Fibroblast of lung (primary cell): ENCODE measurements at regions not wholly inside any gene's neighbourhood (a gene's known extent, or its start where the extent isn't known, plus 50 kb on each side); places are given as distances from the start of the nearest gene placed in this dataset.

Experiments
- DNase-seq, 2 donors: peaks; one replicate each; pipeline versions ENCODE4 v3.0.0 to v3.0.0-alpha.2; 2010; ENCODE audit warnings: low read depth in 2 of 2
- H2AFZ ChIP-seq: 2 replicates; pipeline ENCODE4 v1.5.1; 2012; ENCODE audit warnings: low read length, control low read depth, inconsistent platforms
- H3K27ac ChIP-seq: 2 replicates; pipeline ENCODE4 v1.5.1; 2011; ENCODE audit warnings: low read length, control low read depth; ENCODE audit not compliant: insufficient read depth
- H3K27me3 ChIP-seq: 2 replicates; pipeline ENCODE4 v1.5.1; 2011; ENCODE audit warnings: mild to moderate bottlenecking, low read length; ENCODE audit not compliant: control insufficient read depth, insufficient read depth
- H3K36me3 ChIP-seq: 2 replicates; pipeline ENCODE4 v1.5.1; 2011; ENCODE audit warnings: low read length; ENCODE audit not compliant: control insufficient read depth, insufficient read depth
- H3K4me1 ChIP-seq: 2 replicates; pipeline ENCODE4 v1.5.1; 2011; ENCODE audit warnings: low read length; ENCODE audit not compliant: control insufficient read depth, insufficient read depth; ENCODE audit errors: extremely low read depth
- H3K4me2 ChIP-seq: 2 replicates; pipeline ENCODE4 v1.5.1; 2011; ENCODE audit warnings: low read length, control low read depth; ENCODE audit not compliant: insufficient read depth; ENCODE audit errors: extremely low read depth
- H3K4me3 ChIP-seq, 4 experiments: fragments of 200-600 bp in 1 of 4; sonication (generic) in 1 of 4; replicated peaks in 1 of 4; 2 replicates each; pipeline ENCODE4 v1.5.1; 2011 to 2016; ENCODE audit warnings: low read length in 4 of 4, low read depth in 3 of 4, mild to moderate bottlenecking in 3 of 4, control low read depth in 2 of 4, inconsistent platforms in 1 of 4, mixed read lengths in 1 of 4; ENCODE audit not compliant: insufficient read depth in 1 of 4; ENCODE audit errors: control extremely low read depth in 1 of 4
- H3K79me2 ChIP-seq: 2 replicates; pipeline ENCODE4 v1.5.1; 2012; ENCODE audit warnings: mild to moderate bottlenecking, low read length, inconsistent platforms; ENCODE audit not compliant: control insufficient read depth, insufficient read depth
- H3K9ac ChIP-seq: 2 replicates; pipeline ENCODE4 v1.5.1; 2011; ENCODE audit warnings: mild to moderate bottlenecking, low read length, control low read depth; ENCODE audit not compliant: insufficient read depth
- H3K9me3 ChIP-seq: 2 replicates; pipeline ENCODE4 v1.5.1; 2012; ENCODE audit warnings: low read depth, low read length; ENCODE audit not compliant: control insufficient read depth, insufficient read depth
- H4K20me1 ChIP-seq: 2 replicates; pipeline ENCODE4 v1.5.1; 2011; ENCODE audit warnings: low read length; ENCODE audit not compliant: control insufficient read depth, insufficient read depth; ENCODE audit errors: extremely low read depth
- EZH2 ChIP-seq: IDR thresholded peaks from 2 replicates; pipeline ENCODE4 v1.5.1; 2012; ENCODE audit warnings: low read length, control low read depth, mild to moderate bottlenecking; ENCODE audit errors: missing control alignments
- TF ChIP-seq, protein P1 (sequence below), 2 donors: IDR thresholded peaks in 1 of 2; conservative IDR thresholded peaks in 1 of 2; 1 replicate in 1 of 2; 2 replicates in 1 of 2; pipeline ENCODE4 v1.5.1; 2011 to 2012; ENCODE audit warnings: low read length in 2 of 2, control low read depth in 1 of 2, inconsistent platforms in 1 of 2, low read depth in 1 of 2, mild to moderate bottlenecking in 1 of 2

GRCh38 chr5:74493411-74493810 lies 147.1 kb downstream of the ENC1 start:
- Histone ChIP-seq H3K4me1 (no peaks in the 10 kb centered on the region), H2AFZ (no peak overlapping the region), H3K27ac (no peak overlapping the region), H3K79me2 (no peaks in the 10 kb centered on the region), H3K4me2 (no peak overlapping the region), H4K20me1 (no peaks in the 10 kb centered on the region), H3K36me3 (no peaks in the 10 kb centered on the region), H3K9ac (no peak overlapping the region), H3K27me3 (no peaks in the 10 kb centered on the region), H3K4me3 (no peak overlapping the region), H3K9me3 (no peaks in the 10 kb centered on the region)
- peak in 1 of 2 donors; percentile 63 for DNase-seq
- no peak for TF ChIP-seq EZH2
- TF ChIP-seq, protein P1, sequence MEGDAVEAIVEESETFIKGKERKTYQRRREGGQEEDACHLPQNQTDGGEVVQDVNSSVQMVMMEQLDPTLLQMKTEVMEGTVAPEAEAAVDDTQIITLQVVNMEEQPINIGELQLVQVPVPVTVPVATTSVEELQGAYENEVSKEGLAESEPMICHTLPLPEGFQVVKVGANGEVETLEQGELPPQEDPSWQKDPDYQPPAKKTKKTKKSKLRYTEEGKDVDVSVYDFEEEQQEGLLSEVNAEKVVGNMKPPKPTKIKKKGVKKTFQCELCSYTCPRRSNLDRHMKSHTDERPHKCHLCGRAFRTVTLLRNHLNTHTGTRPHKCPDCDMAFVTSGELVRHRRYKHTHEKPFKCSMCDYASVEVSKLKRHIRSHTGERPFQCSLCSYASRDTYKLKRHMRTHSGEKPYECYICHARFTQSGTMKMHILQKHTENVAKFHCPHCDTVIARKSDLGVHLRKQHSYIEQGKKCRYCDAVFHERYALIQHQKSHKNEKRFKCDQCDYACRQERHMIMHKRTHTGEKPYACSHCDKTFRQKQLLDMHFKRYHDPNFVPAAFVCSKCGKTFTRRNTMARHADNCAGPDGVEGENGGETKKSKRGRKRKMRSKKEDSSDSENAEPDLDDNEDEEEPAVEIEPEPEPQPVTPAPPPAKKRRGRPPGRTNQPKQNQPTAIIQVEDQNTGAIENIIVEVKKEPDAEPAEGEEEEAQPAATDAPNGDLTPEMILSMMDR (conservative IDR thresholded peaks at IDR 0.05 in 1 of 2, IDR thresholded peaks at IDR 0.05 in 1 of 2; ENCODE audit: low read depth in 1 of 2, low read length in 2 of 2) = no peak

GRCh38 chr5:74492230-74492629 lies 148.3 kb downstream of the ENC1 start:
- TF ChIP-seq, protein P1 (conservative IDR thresholded peaks at IDR 0.05 in 1 of 2, IDR thresholded peaks at IDR 0.05 in 1 of 2; ENCODE audit: low read depth in 1 of 2, low read length in 2 of 2) = no peak
- no peak for TF ChIP-seq EZH2
- DNase-seq = no peak
- no peak overlapping the region for H2AFZ ChIP-seq
- no peaks in the 10 kb centered on the region for H3K4me1 ChIP-seq
- H3K36me3 ChIP-seq = no peaks in the 10 kb centered on the region
- H3K4me3 ChIP-seq = no peak overlapping the region
- no peak overlapping the region for H3K4me2 ChIP-seq
- no peak overlapping the region for H3K27ac ChIP-seq
- H3K79me2 ChIP-seq = no peaks in the 10 kb centered on the region
- no peak overlapping the region for H3K9ac ChIP-seq
- no peaks in the 10 kb centered on the region for H4K20me1 ChIP-seq
- H3K27me3 ChIP-seq = no peaks in the 10 kb centered on the region
- no peaks in the 10 kb centered on the region for H3K9me3 ChIP-seq

DNA sequence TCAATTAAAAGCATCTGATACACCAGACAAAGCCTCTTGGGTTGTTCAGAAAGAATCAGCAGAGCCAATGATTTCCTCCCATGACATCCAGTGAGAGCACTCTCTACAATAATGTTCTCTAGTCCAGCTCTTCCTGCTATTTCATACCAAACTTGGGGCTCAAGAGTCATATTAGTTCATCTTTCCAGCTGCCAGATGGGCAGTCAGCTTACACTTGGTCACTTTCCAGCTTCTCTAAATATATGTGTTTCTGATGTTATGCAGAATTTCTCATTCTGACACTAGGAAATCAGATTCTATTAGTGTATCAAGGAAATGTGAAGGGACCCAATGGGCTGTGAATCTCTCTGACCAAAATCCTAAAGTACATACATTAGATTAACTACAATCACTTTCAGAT lies 148.9 kb downstream of the ENC1 start:
- Histone ChIP-seq H3K36me3 (no peaks in the 10 kb centered on the region), H4K20me1 (no peaks in the 10 kb centered on the region), H3K9me3 (no peaks in the 10 kb centered on the region), H3K27me3 (no peaks in the 10 kb centered on the region), H2AFZ (no peak overlapping the region), H3K4me1 (no peaks in the 10 kb centered on the region), H3K79me2 (no peaks in the 10 kb centered on the region), H3K9ac (no peak overlapping the region), H3K4me3 (no peak overlapping the region), H3K4me2 (no peak overlapping the region), H3K27ac (no peak overlapping the region)
- TF ChIP-seq, protein P1 (conservative IDR thresholded peaks at IDR 0.05 in 1 of 2, IDR thresholded peaks at IDR 0.05 in 1 of 2; ENCODE audit: low read depth in 1 of 2, low read length in 2 of 2) = no peak
- no peak for TF ChIP-seq EZH2
- peak in 1 of 2 donors; percentile 15 for DNase-seq
